HUES48 (cell line): ENCODE measurements at regions not wholly inside any gene's neighbourhood (a gene's known extent, or its start where the extent isn't known, plus 50 kb on each side); places are given as distances from the start of the nearest gene placed in this dataset.

ENCODE experiments used
- H3K27ac ChIP-seq: one replicate; pipeline ENCODE4 v1.7.0; 2013; ENCODE audit warnings: low read depth, low read length, inconsistent platforms
- H3K27me3 ChIP-seq: 2 replicates; pipeline ENCODE4 v1.6.1; 2013; ENCODE audit warnings: mild to moderate bottlenecking, low read length; ENCODE audit not compliant: control insufficient read depth, insufficient read depth
- H3K36me3 ChIP-seq: 2 replicates; pipeline ENCODE4 v1.6.1; 2013; ENCODE audit warnings: low read length; ENCODE audit not compliant: control insufficient read depth, insufficient read depth
- H3K4me1 ChIP-seq: 2 replicates; pipeline ENCODE4 v1.6.1; 2013; ENCODE audit warnings: mild to moderate bottlenecking, low read length; ENCODE audit not compliant: control insufficient read depth, insufficient read depth
- H3K4me3 ChIP-seq: 2 replicates; pipeline ENCODE4 v1.5.1; 2013; ENCODE audit warnings: mild to moderate bottlenecking, low read depth, low read length
- H3K9ac ChIP-seq: 2 replicates; pipeline ENCODE4 v1.6.1; 2013; ENCODE audit warnings: mild to moderate bottlenecking, low read depth, low read length, moderate library complexity
- H3K9me3 ChIP-seq: 2 replicates; pipeline ENCODE4 v1.6.1; 2013; ENCODE audit warnings: low read length; ENCODE audit not compliant: control insufficient read depth, insufficient read depth

GRCh38 chr13:22496803-22497508, 683.8 kb upstream of the SGCG start:
- Histone ChIP-seq H3K4me3 (no peak overlapping the region), H3K27ac (no peak overlapping the region), H3K9ac (no peak overlapping the region), H3K27me3 (no peaks in the 10 kb centered on the region), H3K9me3 (no peaks in the 10 kb centered on the region), H3K36me3 (no peaks in the 10 kb centered on the region), H3K4me1 (no peaks in the 10 kb centered on the region)

DNA sequence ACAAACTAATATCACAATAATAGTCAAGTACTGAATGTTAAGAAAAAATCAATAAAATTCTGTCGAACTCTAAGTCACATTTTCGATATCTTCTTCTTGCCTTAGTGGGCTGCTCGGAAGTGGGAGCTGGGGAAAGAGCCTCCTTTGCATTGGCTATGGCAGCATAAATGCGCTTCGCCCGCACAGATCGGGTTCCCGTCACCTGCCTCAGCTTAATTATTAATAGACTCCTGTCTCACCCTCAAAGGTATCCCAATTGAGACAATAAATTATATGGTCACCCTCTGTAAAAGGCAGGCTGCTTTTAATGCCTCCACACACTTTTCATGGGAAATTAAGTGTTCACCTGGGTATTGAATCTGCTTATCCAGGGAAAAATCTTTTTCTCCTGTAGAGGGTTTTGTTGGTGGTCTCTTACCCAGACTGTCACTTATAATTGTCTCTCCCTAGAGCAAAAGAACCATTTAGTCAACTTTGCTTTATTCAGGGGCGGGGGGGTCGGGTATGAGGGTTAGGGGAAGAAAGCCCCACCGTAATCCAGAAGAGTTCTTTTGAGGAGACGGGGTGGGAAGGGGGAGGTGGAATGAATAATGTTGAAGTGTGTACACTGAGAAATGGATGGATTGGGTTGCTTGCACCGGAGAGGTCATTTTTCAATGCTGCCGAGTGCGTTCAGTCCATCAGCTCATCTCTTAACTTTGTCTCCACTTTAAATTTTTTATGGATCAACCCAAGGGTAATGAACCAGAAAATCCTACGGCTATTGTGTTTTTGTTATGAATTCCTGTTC, 682.6 kb upstream of the SGCG start:
- no peaks in the 10 kb centered on the region for H3K27me3 ChIP-seq
- no peaks in the 10 kb centered on the region for H3K4me1 ChIP-seq
- H3K4me3 ChIP-seq, result no peak overlapping the region
- no peaks in the 10 kb centered on the region for H3K9me3 ChIP-seq
- no peaks in the 10 kb centered on the region for H3K36me3 ChIP-seq
- H3K9ac ChIP-seq, result no peak overlapping the region
- H3K27ac ChIP-seq, result no peak overlapping the region

DNA sequence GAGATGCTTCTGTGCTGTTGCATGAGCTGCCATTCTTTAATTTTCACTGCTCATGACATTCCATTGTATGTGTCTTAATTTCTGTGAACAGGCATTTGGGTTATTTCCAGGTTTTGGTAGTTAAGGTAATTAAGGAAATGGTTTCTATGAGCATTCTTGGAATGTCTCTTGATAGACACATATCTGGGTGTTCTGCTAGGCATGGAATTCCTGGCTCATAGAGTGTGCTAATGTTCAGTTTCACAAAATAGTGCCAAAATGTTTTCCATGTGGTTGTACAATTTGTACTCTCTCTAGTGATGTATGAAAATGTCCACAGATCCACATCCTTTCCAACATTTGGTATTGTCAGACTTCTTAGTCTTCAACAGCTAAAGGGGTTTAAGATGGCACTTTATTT, 680.9 kb upstream of the SGCG start:
- Histone ChIP-seq H3K27ac (no peak overlapping the region), H3K36me3 (no peaks in the 10 kb centered on the region), H3K4me3 (no peak overlapping the region), H3K27me3 (no peaks in the 10 kb centered on the region), H3K9ac (no peak overlapping the region), H3K4me1 (no peaks in the 10 kb centered on the region), H3K9me3 (no peaks in the 10 kb centered on the region)

GRCh38 chr13:22505489-22505888, 675.3 kb upstream of the SGCG start:
- H3K27me3 ChIP-seq, result no peaks in the 10 kb centered on the region
- H3K27ac ChIP-seq, result no peak overlapping the region
- H3K9me3 ChIP-seq, result no peaks in the 10 kb centered on the region
- no peaks in the 10 kb centered on the region for H3K36me3 ChIP-seq
- H3K4me1 ChIP-seq, result no peaks in the 10 kb centered on the region
- H3K4me3 ChIP-seq, result no peak overlapping the region
- no peak overlapping the region for H3K9ac ChIP-seq

DNA sequence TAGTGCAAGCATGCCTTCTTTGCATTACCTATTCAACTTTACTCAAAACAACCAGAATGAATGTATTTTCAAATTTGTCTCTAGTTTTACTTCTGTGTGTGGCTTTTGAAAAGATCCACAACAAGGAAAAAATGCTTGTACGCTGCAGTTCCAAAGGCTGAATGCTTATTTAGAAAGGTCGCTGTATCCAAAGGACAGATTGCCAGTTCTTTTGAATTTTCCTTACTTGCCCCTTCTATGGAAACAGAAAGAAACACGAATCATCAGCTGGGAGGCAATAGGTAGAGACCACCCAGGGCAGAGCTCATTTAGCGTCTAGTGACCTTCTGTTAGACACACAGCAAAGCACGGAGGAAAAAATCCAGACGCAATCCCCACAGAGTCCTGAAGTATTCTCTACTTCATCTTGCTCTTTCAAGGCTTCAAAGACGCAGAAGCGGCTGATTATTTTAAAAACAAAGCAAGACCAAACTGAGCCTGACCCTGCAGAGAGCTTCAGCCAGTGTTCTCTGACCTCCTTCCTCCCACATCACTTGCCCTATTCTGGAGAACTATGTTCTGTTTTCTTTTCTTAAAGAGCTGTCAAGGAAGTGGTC, 674.6 kb upstream of the SGCG start:
- H3K4me3 ChIP-seq, result no peak overlapping the region
- H3K36me3 ChIP-seq, result no peaks in the 10 kb centered on the region
- H3K27me3 ChIP-seq, result no peaks in the 10 kb centered on the region
- H3K9ac ChIP-seq, result no peak overlapping the region
- H3K4me1 ChIP-seq, result no peaks in the 10 kb centered on the region
- H3K27ac ChIP-seq, result no peak overlapping the region
- H3K9me3 ChIP-seq, result no peaks in the 10 kb centered on the region

- Histone ChIP-seq H3K4me3 (no peak overlapping the region), H3K4me1 (peaks cover 15% of the 10 kb centered on the region), H3K27ac (no peak overlapping the region), H3K9me3 (peaks cover 3% of the 10 kb centered on the region), H3K36me3 (no peaks in the 10 kb centered on the region), H3K27me3 (no peaks in the 10 kb centered on the region), H3K9ac (no peak overlapping the region)
Measured at GRCh38 chr13:22517544-22517943, 663.2 kb upstream of the SGCG start.

DNA sequence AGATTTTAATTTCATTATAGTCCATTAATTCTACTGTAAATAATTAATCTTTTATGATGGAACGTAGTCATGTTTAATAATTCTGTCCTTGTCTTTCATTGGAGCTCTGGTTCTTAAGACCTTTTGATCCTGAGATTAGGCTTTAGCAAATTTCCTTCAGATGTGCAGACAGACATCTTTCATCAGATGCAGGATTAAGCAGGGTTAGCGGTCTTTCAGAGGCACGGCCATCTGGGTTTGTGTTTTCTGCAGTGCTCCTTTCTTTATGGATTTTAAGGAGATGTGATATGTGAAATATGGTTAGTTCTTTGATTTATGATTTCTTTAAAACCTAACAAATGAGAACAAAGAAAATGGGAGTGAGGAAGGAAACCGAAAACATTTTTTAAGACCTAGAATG, 643.9 kb upstream of the SGCG start:
- no peak overlapping the region for H3K9ac ChIP-seq
- H3K9me3 ChIP-seq, result no peaks in the 10 kb centered on the region; the same call in 1 of the 2 replicates
- H3K27me3 ChIP-seq, result no peaks in the 10 kb centered on the region
- H3K4me1 ChIP-seq, result no peaks in the 10 kb centered on the region
- no peak overlapping the region for H3K27ac ChIP-seq
- no peak overlapping the region for H3K4me3 ChIP-seq
- no peaks in the 10 kb centered on the region for H3K36me3 ChIP-seq

DNA sequence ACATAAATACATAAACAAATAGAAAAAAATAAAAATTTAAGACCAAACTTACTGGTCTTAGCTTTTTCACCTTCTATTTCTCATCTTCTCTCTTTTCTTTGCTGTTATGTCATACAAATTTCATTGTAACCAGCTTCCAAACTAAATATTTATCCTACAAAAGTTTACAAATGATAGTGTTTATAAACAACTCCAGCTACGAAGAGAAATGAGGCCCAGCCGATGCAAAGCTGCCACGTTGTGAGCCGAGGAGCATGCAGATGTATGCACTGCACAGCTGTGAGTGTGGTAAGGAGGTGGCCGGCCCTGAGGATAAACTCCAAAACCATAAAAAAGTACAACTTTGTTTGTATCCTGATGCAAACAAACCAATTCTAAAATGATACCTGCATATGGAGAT, 642.4 kb upstream of the SGCG start:
- H3K4me1 ChIP-seq, result no peaks in the 10 kb centered on the region
- H3K4me3 ChIP-seq, result no peak overlapping the region

DNA sequence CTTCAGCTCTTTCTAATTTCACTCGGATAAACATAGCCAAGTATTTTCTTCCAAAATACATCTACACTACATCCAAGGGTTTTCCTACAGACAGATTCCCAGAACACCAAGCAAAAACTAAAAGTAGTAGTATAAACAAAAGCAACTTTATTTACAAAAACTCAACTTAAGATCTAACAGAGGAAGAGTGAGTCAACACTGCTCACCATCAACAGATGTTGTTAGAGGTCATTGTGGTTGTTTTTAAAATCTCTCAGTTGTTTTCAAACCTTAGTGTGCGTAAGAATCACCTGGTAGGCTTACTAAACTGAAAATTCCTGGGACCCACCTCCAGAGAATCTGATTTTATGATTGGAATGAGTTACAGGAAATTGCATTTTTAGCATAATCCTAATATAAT, 631.7 kb upstream of the SGCG start:
- H3K9ac ChIP-seq, result no peak overlapping the region
- no peak overlapping the region for H3K4me3 ChIP-seq
- H3K4me1 ChIP-seq, result no peaks in the 10 kb centered on the region
- no peak overlapping the region for H3K27ac ChIP-seq
- no peaks in the 10 kb centered on the region for H3K36me3 ChIP-seq
- H3K9me3 ChIP-seq, result no peaks in the 10 kb centered on the region; the same call in 1 of the 2 replicates
- no peaks in the 10 kb centered on the region for H3K27me3 ChIP-seq

More for the DNA sequence above, 642.4 kb upstream of the SGCG start:
- H3K9me3 ChIP-seq, result no peaks in the 10 kb centered on the region; the same call in 1 of the 2 replicates
- no peaks in the 10 kb centered on the region for H3K36me3 ChIP-seq
- H3K27me3 ChIP-seq, result no peaks in the 10 kb centered on the region
- H3K9ac ChIP-seq, result no peak overlapping the region
- H3K27ac ChIP-seq, result no peak overlapping the region

DNA sequence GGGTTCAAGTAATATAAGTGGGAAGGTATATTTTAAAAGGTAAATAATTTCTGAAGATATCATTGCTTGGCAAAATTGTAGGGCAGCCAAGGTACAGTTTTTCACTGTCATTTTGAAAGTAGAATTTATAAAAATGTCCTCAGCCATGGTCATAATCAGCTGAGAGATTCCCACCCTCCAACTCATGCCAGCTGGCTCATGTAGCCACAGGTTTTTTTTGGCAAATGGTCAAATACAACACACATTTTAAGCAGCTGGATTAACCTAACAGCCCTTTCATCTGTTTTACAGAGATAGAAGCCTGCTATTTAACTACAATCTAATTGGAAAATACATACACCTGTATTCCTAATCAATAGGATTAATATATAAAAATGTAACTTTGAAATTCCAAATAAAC, 619.2 kb upstream of the SGCG start:
- no peaks in the 10 kb centered on the region for H3K27me3 ChIP-seq
- no peaks in the 10 kb centered on the region for H3K36me3 ChIP-seq
- H3K27ac ChIP-seq, result no peak overlapping the region
- no peaks in the 10 kb centered on the region for H3K4me1 ChIP-seq
- H3K9ac ChIP-seq, result no peak overlapping the region
- H3K9me3 ChIP-seq, result no peaks in the 10 kb centered on the region
- H3K4me3 ChIP-seq, result no peak overlapping the region

DNA sequence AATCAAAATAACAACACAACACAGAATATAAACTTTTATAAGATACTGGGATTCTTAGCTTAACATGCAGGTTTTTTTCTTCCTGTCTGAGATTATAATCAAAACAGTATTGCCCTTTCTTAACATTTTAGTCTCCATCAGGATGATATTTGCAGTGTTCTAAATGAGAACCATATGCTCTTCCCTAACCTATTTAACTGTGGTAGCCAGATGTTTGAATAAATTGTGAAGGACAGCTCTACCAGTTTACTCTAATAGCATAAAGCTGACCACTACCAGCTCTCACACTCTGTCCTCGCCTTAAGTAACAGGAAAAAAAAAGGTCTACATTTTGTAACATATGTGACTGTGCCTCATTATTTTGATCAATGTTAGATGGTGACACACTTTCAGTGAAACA, 618.7 kb upstream of the SGCG start:
- Histone ChIP-seq H3K27ac (no peak overlapping the region), H3K9ac (no peak overlapping the region), H3K4me3 (no peak overlapping the region), H3K9me3 (no peaks in the 10 kb centered on the region), H3K4me1 (no peaks in the 10 kb centered on the region), H3K36me3 (no peaks in the 10 kb centered on the region), H3K27me3 (no peaks in the 10 kb centered on the region)
